ENCODE measurements at regions not wholly inside any gene's neighbourhood (a gene's known extent, or its start where the extent isn't known, plus 50 kb on each side); places are given as distances from the start of the nearest gene placed in this dataset.

DNA sequence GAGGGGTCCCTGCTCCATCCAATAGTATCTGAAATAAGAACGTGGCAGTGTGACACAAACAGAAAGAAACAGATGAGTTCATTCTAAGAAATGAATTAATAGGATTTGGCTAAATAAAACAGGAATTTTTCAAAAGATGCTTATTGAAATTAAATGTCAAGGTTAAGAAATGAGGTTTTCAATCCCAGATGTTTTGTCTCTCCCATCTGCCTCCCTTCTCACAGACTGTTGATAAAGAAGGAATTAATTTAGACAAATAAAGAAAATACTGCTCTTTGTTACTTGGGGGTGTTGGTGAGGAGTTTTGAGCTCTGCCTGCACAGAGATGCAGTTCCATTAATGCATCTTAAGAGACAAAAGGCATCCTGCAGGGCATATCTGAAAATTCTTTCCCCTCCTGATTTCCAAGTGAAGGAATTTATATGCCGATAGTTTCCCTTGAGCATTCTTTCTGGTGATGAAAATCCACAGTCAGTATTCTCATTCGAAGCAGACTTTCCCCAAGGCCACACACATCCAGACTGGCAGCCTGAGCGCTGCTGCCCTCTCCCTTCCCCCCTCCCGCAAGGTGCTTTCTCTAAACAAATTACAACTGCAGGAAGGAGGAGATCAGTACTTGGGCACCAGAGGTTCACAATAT lies 385.4 kb upstream of the RND3 start:
- no peak for TF ChIP-seq ZBTB7A (IDR thresholded peaks at IDR 0.05; ENCODE audit: low read depth)
- no peak for TF ChIP-seq TEAD4 (IDR thresholded peaks at IDR 0.05)
- no peak for TF ChIP-seq CEBPB (IDR thresholded peaks at IDR 0.05)
- no peak for TF ChIP-seq TAF1 (IDR thresholded peaks at IDR 0.05; ENCODE audit: low read depth)
- TF ChIP-seq CREB1 (IDR thresholded peaks at IDR 0.05; ENCODE audit: low read depth), result no peak
- no peak for TF ChIP-seq NFIC (IDR thresholded peaks at IDR 0.05)
- TF ChIP-seq, protein P1, sequence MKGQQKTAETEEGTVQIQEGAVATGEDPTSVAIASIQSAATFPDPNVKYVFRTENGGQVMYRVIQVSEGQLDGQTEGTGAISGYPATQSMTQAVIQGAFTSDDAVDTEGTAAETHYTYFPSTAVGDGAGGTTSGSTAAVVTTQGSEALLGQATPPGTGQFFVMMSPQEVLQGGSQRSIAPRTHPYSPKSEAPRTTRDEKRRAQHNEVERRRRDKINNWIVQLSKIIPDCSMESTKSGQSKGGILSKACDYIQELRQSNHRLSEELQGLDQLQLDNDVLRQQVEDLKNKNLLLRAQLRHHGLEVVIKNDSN (IDR thresholded peaks at IDR 0.05), result no peak
- TF ChIP-seq RAD21 (IDR thresholded peaks at IDR 0.05; ENCODE audit: low read depth), result no peak

GRCh38 chr2:150866431-150866830 lies 379.0 kb upstream of the RND3 start:
- TF ChIP-seq TAF1 (IDR thresholded peaks at IDR 0.05; ENCODE audit: low read depth), result no peak
- TF ChIP-seq MAX (IDR thresholded peaks at IDR 0.05), result no peak
- TF ChIP-seq, protein P1 (IDR thresholded peaks at IDR 0.05), result no peak
- no peak for TF ChIP-seq TEAD4 (IDR thresholded peaks at IDR 0.05)
- TF ChIP-seq YY1 (IDR thresholded peaks at IDR 0.05; ENCODE audit: low read depth), result no peak
- TF ChIP-seq EP300 (IDR thresholded peaks at IDR 0.05; ENCODE audit: borderline replicate concordance), result no peak
- no peak for TF ChIP-seq RAD21 (IDR thresholded peaks at IDR 0.05; ENCODE audit: low read depth)
- no peak for TF ChIP-seq CREB1 (IDR thresholded peaks at IDR 0.05; ENCODE audit: low read depth)
- TF ChIP-seq ZBTB7A (IDR thresholded peaks at IDR 0.05; ENCODE audit: low read depth), result no peak
- no peak for TF ChIP-seq CEBPB (IDR thresholded peaks at IDR 0.05)
- TF ChIP-seq REST (IDR thresholded peaks at IDR 0.05; ENCODE audit: low read depth), result no peak
- no peak for TF ChIP-seq NFIC (IDR thresholded peaks at IDR 0.05)
- TF ChIP-seq TCF12 (IDR thresholded peaks at IDR 0.05; ENCODE audit: low read depth), result no peak
- no peak for TF ChIP-seq EGR1 (IDR thresholded peaks at IDR 0.05)
- TF ChIP-seq FOXM1 (IDR thresholded peaks at IDR 0.05; ENCODE audit: borderline replicate concordance, low read depth), result no peak

- TF ChIP-seq ZBTB7A (IDR thresholded peaks at IDR 0.05; ENCODE audit: low read depth) (no peak), EGR1 (IDR thresholded peaks at IDR 0.05) (no peak), RAD21 (IDR thresholded peaks at IDR 0.05; ENCODE audit: low read depth) (no peak), NFIC (IDR thresholded peaks at IDR 0.05) (no peak), FOXM1 (IDR thresholded peaks at IDR 0.05; ENCODE audit: borderline replicate concordance, low read depth) (no peak), TEAD4 (IDR thresholded peaks at IDR 0.05) (no peak), MAX (IDR thresholded peaks at IDR 0.05) (no peak), CREB1 (IDR thresholded peaks at IDR 0.05; ENCODE audit: low read depth) (no peak), REST (IDR thresholded peaks at IDR 0.05; ENCODE audit: low read depth) (no peak), YY1 (IDR thresholded peaks at IDR 0.05; ENCODE audit: low read depth) (no peak), EP300 (IDR thresholded peaks at IDR 0.05; ENCODE audit: borderline replicate concordance) (no peak), TCF12 (IDR thresholded peaks at IDR 0.05; ENCODE audit: low read depth) (no peak), TAF1 (IDR thresholded peaks at IDR 0.05; ENCODE audit: low read depth) (no peak), CEBPB (IDR thresholded peaks at IDR 0.05) (no peak)
- TF ChIP-seq, protein P1 (IDR thresholded peaks at IDR 0.05), result no peak
Measured at GRCh38 chr2:150863691-150864090, 376.2 kb upstream of the RND3 start.

DNA sequence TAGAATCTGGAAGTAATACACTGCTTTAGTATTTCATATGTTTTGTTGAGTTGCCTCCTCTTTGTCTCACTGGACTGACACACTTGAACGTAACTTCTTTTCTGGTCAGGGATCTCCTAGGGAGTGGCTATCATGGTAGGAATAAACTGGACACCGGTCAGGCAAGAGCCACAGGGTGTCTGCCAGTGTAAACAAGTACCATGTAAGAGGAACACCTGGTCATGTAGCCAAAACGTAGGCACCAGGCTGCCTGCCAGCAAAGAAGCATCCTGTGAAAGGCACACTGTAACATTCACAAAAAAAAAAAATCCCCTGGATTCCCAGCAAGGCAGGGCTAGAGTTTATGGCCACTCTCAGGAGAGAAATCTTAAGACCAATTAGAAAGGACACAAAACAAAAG lies 372.8 kb upstream of the RND3 start:
- TF ChIP-seq TCF12 (IDR thresholded peaks at IDR 0.05; ENCODE audit: low read depth) (no peak), CEBPB (IDR thresholded peaks at IDR 0.05) (no peak), TAF1 (IDR thresholded peaks at IDR 0.05; ENCODE audit: low read depth) (no peak), YY1 (IDR thresholded peaks at IDR 0.05; ENCODE audit: low read depth) (no peak), EGR1 (IDR thresholded peaks at IDR 0.05) (no peak), EP300 (IDR thresholded peaks at IDR 0.05; ENCODE audit: borderline replicate concordance) (no peak), FOXM1 (IDR thresholded peaks at IDR 0.05; ENCODE audit: borderline replicate concordance, low read depth) (no peak), NFIC (IDR thresholded peaks at IDR 0.05) (no peak), MAX (IDR thresholded peaks at IDR 0.05) (no peak), CREB1 (IDR thresholded peaks at IDR 0.05; ENCODE audit: low read depth) (no peak), REST (IDR thresholded peaks at IDR 0.05; ENCODE audit: low read depth) (no peak), ZBTB7A (IDR thresholded peaks at IDR 0.05; ENCODE audit: low read depth) (no peak), RAD21 (IDR thresholded peaks at IDR 0.05; ENCODE audit: low read depth) (no peak), TEAD4 (IDR thresholded peaks at IDR 0.05) (no peak)
- TF ChIP-seq, protein P1 (IDR thresholded peaks at IDR 0.05), result no peak
